Gastrocnemius medialis (tissue), 4 donors: ENCODE measurements at regions not wholly inside any gene's neighbourhood (a gene's known extent, or its start where the extent isn't known, plus 50 kb on each side); places are given as distances from the start of the nearest gene placed in this dataset.

ENCODE experiments used
- POLR2A ChIP-seq, 2 donors: fragments of 450-650 bp; IDR thresholded peaks; one replicate each; pipeline ENCODE4 v1.6.1; 2017; ENCODE audit warnings: antibody characterized with exemption in 2 of 2, mild to moderate bottlenecking in 2 of 2, moderate library complexity in 2 of 2
- TF ChIP-seq, protein P1 (sequence below), 5 experiments: fragments of 450-650 bp in 3 of 5; fragments of 200-600 bp in 2 of 5; sonication (generic) in 2 of 5; IDR thresholded peaks in 4 of 5; conservative IDR thresholded peaks in 1 of 5; 1 replicate in 4 of 5; 2 replicates in 1 of 5; pipeline ENCODE4 v1.5.1; 2016 to 2019; ENCODE audit warnings: antibody characterized with exemption in 5 of 5, mild to moderate bottlenecking in 3 of 5, moderate library complexity in 3 of 5

DNA sequence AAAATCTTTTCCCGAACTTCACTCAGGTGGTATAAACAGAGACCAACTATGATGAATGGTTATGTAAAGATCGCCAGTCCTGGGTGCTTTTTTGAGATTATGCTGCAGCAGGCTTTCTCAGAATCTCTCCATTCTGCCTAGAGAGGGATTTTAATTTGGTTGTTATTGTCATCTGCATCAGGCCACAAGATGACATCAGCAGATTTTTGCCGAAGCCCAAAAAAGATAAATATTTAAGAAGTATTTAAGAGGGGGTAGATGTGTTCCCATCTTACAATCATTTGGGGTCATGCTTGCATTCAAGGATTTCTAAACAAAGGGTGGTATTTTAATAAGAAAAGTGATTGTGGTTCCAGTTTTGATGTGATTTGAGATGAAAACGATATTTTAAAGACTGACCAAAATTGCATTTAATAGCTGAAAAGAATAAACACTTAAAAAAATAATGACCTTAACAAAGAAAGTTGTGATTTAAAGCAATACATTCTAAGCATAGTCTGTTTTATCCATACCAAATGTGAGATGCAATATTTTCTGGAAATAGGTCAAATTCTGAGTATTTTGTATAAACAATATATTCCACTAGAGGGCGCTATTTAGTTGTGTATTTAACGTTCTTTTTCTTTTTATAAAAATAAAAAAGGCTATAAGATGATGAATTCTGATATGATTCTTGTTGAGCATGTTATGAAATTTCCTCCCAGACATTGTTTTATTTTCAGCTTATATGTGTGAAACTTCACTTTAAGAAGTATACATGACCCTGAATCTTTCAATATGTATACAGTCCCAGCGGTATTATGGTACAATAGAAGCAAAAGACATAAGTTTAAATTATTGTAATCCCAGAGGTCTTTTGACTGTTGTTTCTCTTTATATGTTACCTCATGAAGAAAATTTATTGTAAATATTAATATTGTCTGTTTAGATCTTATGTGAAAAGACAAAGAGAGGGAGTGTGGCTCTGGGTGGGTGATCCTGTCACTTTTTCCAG lies 51.0 kb upstream of the ZFP64 start:
- TF ChIP-seq, protein P1, sequence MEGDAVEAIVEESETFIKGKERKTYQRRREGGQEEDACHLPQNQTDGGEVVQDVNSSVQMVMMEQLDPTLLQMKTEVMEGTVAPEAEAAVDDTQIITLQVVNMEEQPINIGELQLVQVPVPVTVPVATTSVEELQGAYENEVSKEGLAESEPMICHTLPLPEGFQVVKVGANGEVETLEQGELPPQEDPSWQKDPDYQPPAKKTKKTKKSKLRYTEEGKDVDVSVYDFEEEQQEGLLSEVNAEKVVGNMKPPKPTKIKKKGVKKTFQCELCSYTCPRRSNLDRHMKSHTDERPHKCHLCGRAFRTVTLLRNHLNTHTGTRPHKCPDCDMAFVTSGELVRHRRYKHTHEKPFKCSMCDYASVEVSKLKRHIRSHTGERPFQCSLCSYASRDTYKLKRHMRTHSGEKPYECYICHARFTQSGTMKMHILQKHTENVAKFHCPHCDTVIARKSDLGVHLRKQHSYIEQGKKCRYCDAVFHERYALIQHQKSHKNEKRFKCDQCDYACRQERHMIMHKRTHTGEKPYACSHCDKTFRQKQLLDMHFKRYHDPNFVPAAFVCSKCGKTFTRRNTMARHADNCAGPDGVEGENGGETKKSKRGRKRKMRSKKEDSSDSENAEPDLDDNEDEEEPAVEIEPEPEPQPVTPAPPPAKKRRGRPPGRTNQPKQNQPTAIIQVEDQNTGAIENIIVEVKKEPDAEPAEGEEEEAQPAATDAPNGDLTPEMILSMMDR (IDR thresholded peaks at IDR 0.05 in 4 of 5, conservative IDR thresholded peaks at IDR 0.05 in 1 of 5), result peak in 4 of 5 experiments; percentile 17 to 60 (median 47)
- no peak for TF ChIP-seq POLR2A (IDR thresholded peaks at IDR 0.05)
